GM10266 (cell line): ENCODE measurements at regions not wholly inside any gene's neighbourhood (a gene's known extent, or its start where the extent isn't known, plus 50 kb on each side); places are given as distances from the start of the nearest gene placed in this dataset.
"Not testable (repeated sequence)": the region's sequence is repeated elsewhere in the genome, so short reads cannot be mapped to it uniquely, and the experiment has no call there.

Source experiments
- DNase-seq: peaks from one replicate; pipeline ENCODE4 v3.0.0; 2012; ENCODE audit errors: extremely low spot score
- TF ChIP-seq, protein P1 (sequence below): IDR thresholded peaks from 2 replicates; pipeline ENCODE4 v1.5.1; 2012; ENCODE audit warnings: mild to moderate bottlenecking, low read depth; ENCODE audit not compliant: control insufficient read depth, insufficient read depth; ENCODE audit errors: missing control alignments

GRCh38 chr17:21470422-21470821, 94.3 kb downstream of the KCNJ12 start:
- not testable (repeated sequence) for DNase-seq

GRCh38 chr17:21470861-21471260, 94.7 kb downstream of the KCNJ12 start:
- TF ChIP-seq, protein P1, sequence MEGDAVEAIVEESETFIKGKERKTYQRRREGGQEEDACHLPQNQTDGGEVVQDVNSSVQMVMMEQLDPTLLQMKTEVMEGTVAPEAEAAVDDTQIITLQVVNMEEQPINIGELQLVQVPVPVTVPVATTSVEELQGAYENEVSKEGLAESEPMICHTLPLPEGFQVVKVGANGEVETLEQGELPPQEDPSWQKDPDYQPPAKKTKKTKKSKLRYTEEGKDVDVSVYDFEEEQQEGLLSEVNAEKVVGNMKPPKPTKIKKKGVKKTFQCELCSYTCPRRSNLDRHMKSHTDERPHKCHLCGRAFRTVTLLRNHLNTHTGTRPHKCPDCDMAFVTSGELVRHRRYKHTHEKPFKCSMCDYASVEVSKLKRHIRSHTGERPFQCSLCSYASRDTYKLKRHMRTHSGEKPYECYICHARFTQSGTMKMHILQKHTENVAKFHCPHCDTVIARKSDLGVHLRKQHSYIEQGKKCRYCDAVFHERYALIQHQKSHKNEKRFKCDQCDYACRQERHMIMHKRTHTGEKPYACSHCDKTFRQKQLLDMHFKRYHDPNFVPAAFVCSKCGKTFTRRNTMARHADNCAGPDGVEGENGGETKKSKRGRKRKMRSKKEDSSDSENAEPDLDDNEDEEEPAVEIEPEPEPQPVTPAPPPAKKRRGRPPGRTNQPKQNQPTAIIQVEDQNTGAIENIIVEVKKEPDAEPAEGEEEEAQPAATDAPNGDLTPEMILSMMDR: no peak
- no peak for DNase-seq

GRCh38 chr17:21474815-21475214, 98.7 kb downstream of the KCNJ12 start:
- no peak for DNase-seq
- TF ChIP-seq, protein P1: no peak

- TF ChIP-seq, protein P1: no peak
- DNase-seq: no peak
Observed at GRCh38 chr17:21475571-21475970, 99.4 kb downstream of the KCNJ12 start.

- TF ChIP-seq, protein P1: no peak
- no peak for DNase-seq
Observed at GRCh38 chr17:21476867-21477266, 100.7 kb downstream of the KCNJ12 start.

DNA sequence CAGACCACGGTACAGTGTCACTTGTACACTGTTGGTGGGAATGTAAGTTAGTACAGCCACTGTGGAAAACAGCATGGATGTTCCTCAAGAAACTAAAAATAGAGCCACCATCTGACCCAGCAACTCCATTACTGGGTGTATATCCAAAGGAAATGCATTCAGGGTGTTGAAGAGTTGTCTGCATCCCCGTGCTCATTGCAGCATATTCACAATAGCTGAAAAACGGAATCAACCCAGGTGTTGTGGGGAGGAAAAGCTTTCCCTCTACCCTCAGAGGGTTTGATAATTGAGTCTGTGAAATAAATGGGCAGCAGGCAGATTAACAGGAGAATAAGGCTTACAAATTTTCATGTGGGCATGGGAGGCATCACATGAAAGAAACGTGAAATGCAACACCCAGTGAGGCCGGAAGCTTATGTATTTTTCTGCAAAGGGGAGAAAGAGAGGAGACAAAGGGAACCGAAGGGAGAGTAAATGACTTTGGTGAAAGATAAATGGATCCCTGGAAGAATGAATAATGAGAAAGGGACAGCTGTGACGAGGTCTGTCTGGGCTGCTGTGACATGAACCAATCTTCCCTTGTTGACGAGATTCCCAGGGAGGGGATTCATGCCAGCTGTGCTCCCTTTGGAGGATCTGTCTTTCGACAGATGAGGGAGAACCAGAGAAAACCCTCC, 106.2 kb downstream of the KCNJ12 start:
- TF ChIP-seq, protein P1: no peak
- no peak for DNase-seq

- DNase-seq: not testable (repeated sequence)
Observed at GRCh38 chr17:21488043-21488442, 111.9 kb downstream of the KCNJ12 start.

GRCh38 chr17:21493993-21494392, 117.8 kb downstream of the KCNJ12 start:
- DNase-seq: no peak
- TF ChIP-seq, protein P1: no peak
